ENCODE measurements at regions not wholly inside any gene's neighbourhood (a gene's known extent, or its start where the extent isn't known, plus 50 kb on each side); places are given as distances from the start of the nearest gene placed in this dataset.

GRCh38 chr19:28024920-28025319, 1188.0 kb downstream of the UQCRFS1 start:
- peaks cover 3% of the 10 kb centered on the region for H3K36me3 Mint-ChIP-seq
- TF ChIP-seq, protein P1, sequence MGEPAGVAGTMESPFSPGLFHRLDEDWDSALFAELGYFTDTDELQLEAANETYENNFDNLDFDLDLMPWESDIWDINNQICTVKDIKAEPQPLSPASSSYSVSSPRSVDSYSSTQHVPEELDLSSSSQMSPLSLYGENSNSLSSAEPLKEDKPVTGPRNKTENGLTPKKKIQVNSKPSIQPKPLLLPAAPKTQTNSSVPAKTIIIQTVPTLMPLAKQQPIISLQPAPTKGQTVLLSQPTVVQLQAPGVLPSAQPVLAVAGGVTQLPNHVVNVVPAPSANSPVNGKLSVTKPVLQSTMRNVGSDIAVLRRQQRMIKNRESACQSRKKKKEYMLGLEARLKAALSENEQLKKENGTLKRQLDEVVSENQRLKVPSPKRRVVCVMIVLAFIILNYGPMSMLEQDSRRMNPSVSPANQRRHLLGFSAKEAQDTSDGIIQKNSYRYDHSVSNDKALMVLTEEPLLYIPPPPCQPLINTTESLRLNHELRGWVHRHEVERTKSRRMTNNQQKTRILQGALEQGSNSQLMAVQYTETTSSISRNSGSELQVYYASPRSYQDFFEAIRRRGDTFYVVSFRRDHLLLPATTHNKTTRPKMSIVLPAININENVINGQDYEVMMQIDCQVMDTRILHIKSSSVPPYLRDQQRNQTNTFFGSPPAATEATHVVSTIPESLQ (CRISPR knock-in tag; IDR thresholded peaks at IDR 0.05): no peak
- TF ChIP-seq, protein P2, sequence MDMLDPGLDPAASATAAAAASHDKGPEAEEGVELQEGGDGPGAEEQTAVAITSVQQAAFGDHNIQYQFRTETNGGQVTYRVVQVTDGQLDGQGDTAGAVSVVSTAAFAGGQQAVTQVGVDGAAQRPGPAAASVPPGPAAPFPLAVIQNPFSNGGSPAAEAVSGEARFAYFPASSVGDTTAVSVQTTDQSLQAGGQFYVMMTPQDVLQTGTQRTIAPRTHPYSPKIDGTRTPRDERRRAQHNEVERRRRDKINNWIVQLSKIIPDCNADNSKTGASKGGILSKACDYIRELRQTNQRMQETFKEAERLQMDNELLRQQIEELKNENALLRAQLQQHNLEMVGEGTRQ (CRISPR knock-in tag; IDR thresholded peaks at IDR 0.05): no peak
- TF ChIP-seq FOXJ3 (CRISPR knock-in tag; IDR thresholded peaks at IDR 0.05; ENCODE audit: borderline replicate concordance) (no peak), STAT6 (CRISPR knock-in tag; conservative IDR thresholded peaks at IDR 0.05; ENCODE audit: low read depth) (no peak), JAZF1 (CRISPR knock-in tag; IDR thresholded peaks at IDR 0.05) (no peak), TP53 (CRISPR knock-in tag; IDR thresholded peaks at IDR 0.05) (no peak), SOX15 (CRISPR knock-in tag; IDR thresholded peaks at IDR 0.05) (no peak), CTCF (IDR thresholded peaks at IDR 0.05) (no peak), ZNF219 (CRISPR knock-in tag; IDR thresholded peaks at IDR 0.05; ENCODE audit: borderline replicate concordance) (no peak), NFATC4 (CRISPR knock-in tag; IDR thresholded peaks at IDR 0.05) (no peak), ESRRA (CRISPR knock-in tag; IDR thresholded peaks at IDR 0.05; ENCODE audit: borderline replicate concordance) (no peak), CREM (CRISPR knock-in tag; IDR thresholded peaks at IDR 0.05) (no peak), ZSCAN18 (CRISPR knock-in tag; IDR thresholded peaks at IDR 0.05) (no peak), GABPB1 (CRISPR knock-in tag; IDR thresholded peaks at IDR 0.05) (no peak)
- no peak overlapping the region for H3K27ac Mint-ChIP-seq
- POLR2A ChIA-PET: no interaction called here
- H3K4me3 Mint-ChIP-seq: no peak overlapping the region
- peaks cover 33% of the 10 kb centered on the region for H3K4me1 Mint-ChIP-seq
- CTCF ChIA-PET: no interaction called here
- DNase-seq (ENCODE audit: low spot score): no peak
- H3K27me3 Mint-ChIP-seq (ENCODE audit: low read depth): no peaks in the 10 kb centered on the region; the same call in 1 of the 2 replicates
- H3K9me3 Mint-ChIP-seq: peaks cover 12% of the 10 kb centered on the region
- no peak for ATAC-seq

DNA sequence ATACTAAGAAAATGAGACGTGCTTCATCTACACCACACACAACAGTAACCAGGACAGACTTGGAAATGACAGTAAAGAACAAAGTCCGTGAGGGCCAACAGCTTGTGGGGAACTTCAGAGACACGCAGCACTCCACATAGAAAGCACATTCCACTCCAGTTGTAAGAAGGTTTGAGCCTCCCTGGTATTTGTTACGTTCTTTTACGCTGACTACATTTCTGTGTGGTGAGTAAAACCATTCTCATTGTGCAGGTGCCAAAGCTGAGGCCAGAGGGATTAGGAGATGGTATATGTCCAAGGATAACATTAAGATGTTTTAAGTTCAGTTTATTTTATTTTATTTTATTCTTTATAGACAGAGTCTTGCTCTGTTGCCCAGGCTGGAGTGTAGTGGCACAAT, 1189.9 kb downstream of the UQCRFS1 start:
- POLR2A ChIA-PET: no interaction called here
- DNase-seq (ENCODE audit: low spot score) (no peak), ATAC-seq (no peak)
- Mint-ChIP-seq H3K27me3 (ENCODE audit: low read depth) (no peaks in the 10 kb centered on the region), H3K4me3 (no peak overlapping the region), H3K4me1 (peaks cover 35% of the 10 kb centered on the region), H3K36me3 (no peaks in the 10 kb centered on the region), H3K9me3 (peaks cover 4% of the 10 kb centered on the region; the same call in 1 of the 2 replicates), H3K27ac (no peak overlapping the region)
- CTCF ChIA-PET: interaction anchor here (3.5 kb wide), 1 partner anchor 194 kb away, joined by 15 read pairs; no protein-coding TSS in a partner anchor
- TF ChIP-seq NFE2L1 (CRISPR knock-in tag; IDR thresholded peaks at IDR 0.05) (no peak), IRF1 (CRISPR knock-in tag; IDR thresholded peaks at IDR 0.05) (no peak), TEAD4 (CRISPR knock-in tag; IDR thresholded peaks at IDR 0.05) (no peak), ZBTB43 (CRISPR knock-in tag; IDR thresholded peaks at IDR 0.05) (no peak), MYBL2 (CRISPR knock-in tag; IDR thresholded peaks at IDR 0.05) (no peak)
- TF ChIP-seq, protein P3, sequence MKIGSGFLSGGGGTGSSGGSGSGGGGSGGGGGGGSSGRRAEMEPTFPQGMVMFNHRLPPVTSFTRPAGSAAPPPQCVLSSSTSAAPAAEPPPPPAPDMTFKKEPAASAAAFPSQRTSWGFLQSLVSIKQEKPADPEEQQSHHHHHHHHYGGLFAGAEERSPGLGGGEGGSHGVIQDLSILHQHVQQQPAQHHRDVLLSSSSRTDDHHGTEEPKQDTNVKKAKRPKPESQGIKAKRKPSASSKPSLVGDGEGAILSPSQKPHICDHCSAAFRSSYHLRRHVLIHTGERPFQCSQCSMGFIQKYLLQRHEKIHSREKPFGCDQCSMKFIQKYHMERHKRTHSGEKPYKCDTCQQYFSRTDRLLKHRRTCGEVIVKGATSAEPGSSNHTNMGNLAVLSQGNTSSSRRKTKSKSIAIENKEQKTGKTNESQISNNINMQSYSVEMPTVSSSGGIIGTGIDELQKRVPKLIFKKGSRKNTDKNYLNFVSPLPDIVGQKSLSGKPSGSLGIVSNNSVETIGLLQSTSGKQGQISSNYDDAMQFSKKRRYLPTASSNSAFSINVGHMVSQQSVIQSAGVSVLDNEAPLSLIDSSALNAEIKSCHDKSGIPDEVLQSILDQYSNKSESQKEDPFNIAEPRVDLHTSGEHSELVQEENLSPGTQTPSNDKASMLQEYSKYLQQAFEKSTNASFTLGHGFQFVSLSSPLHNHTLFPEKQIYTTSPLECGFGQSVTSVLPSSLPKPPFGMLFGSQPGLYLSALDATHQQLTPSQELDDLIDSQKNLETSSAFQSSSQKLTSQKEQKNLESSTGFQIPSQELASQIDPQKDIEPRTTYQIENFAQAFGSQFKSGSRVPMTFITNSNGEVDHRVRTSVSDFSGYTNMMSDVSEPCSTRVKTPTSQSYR (CRISPR knock-in tag; IDR thresholded peaks at IDR 0.05): no peak

All from WTC11 (cell line).